ENCODE measurements at regions not wholly inside any gene's neighbourhood (a gene's known extent, or its start where the extent isn't known, plus 50 kb on each side); places are given as distances from the start of the nearest gene placed in this dataset.

DNA sequence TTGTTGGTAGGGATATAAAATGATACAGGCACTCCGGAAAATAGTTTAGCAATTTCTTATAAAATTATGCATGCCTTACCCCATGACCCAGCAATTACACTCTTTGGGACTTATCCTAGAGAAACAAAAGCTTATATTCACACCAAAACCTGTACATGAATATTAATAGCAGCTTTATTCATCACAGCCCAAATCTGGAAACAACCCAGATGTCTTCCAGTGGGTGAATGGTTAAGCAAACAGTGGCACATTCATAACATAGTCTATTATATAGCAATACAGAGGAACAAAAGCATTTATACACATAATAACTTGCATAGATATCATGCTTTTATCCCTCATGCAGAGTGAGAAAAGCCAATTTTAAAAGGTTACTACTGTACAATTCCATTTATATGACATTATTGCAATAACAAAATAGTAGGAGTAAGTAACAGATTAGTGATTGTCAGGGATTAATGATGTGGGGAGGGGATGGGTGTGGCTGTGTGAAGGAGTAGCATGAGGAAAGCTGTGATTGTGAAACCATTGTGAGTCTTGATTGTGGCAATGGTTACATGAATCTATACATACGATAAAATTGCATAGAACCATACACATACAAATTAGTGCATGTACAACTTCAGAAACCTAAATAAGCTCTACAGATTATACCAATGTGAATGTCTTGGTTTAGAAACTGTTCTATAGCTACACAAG, 363.1 kb upstream of the OR4E1 start:
- Histone ChIP-seq H3K27me3 (replicated peaks; ENCODE audit: control insufficient read depth, insufficient read depth, low read length, poor library complexity, severe bottlenecking) (no peaks in the 10 kb centered on the region), H3K4me1 (ENCODE audit: control insufficient read depth, insufficient read depth, low read length, poor library complexity, severe bottlenecking) (no peaks in the 10 kb centered on the region), H3K27ac (ENCODE audit: insufficient read depth, low read length, poor library complexity, severe bottlenecking) (no peak overlapping the region), H3K9me3 (ENCODE audit: control insufficient read depth, low read length) (no peaks in the 10 kb centered on the region), H3K36me3 (ENCODE audit: control insufficient read depth, insufficient read depth, low read length) (no peaks in the 10 kb centered on the region), H3K4me3 (ENCODE audit: insufficient read depth, low read depth, low read length, poor library complexity, severe bottlenecking) (no peak overlapping the region)
- no peak for DNase-seq

DNA sequence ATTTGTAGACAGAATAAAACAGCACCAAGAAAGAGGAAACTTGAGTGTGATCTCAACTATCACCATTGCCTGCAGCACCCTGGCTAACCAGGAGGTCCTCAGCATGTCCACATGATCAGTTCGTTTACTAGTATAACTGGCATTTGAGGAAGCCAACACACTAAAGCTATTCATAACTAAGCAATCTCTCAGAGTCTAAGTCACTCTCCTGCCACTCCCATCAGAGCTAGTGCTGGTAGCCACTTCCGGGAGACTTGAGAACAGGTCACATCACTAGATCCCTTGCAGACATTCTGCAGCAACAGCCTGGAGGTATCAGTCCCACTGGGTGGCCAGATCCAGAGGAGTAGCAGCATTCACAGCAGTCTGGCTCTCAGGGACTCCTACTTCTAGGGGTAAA, 352.9 kb upstream of the OR4E1 start:
- DNase-seq, result no peak
- H3K27ac ChIP-seq (ENCODE audit: insufficient read depth, low read length, poor library complexity, severe bottlenecking), result no peak overlapping the region
- H3K36me3 ChIP-seq (ENCODE audit: control insufficient read depth, insufficient read depth, low read length), result no peaks in the 10 kb centered on the region
- H3K4me1 ChIP-seq (ENCODE audit: control insufficient read depth, insufficient read depth, low read length, poor library complexity, severe bottlenecking), result no peaks in the 10 kb centered on the region
- H3K4me3 ChIP-seq (ENCODE audit: insufficient read depth, low read depth, low read length, poor library complexity, severe bottlenecking), result no peak overlapping the region
- H3K9me3 ChIP-seq (ENCODE audit: control insufficient read depth, low read length), result no peaks in the 10 kb centered on the region
- H3K27me3 ChIP-seq (replicated peaks; ENCODE audit: control insufficient read depth, insufficient read depth, low read length, poor library complexity, severe bottlenecking), result no peaks in the 10 kb centered on the region

DNA sequence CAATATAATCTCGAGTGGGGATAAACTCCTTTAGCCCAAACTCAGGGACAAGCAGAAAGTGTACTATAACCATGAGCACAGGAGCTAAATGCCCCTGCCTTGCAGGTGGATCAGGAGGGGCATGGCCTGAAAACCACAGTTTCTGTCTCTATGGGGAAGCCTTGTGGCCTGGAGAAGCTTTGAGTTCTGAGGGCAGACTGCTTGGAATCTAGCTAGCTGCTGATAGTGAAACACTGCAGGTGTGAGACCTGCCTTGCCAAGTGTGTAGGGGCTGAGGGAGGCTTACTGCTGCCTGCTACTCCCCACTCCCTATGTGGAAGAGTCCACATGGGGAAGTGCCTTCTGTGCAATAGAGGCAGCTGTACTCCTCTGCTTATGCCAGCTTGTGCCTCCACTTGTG, 352.3 kb upstream of the OR4E1 start:
- no peaks in the 10 kb centered on the region for H3K36me3 ChIP-seq (ENCODE audit: control insufficient read depth, insufficient read depth, low read length)
- H3K27me3 ChIP-seq (replicated peaks; ENCODE audit: control insufficient read depth, insufficient read depth, low read length, poor library complexity, severe bottlenecking), result no peaks in the 10 kb centered on the region
- H3K4me3 ChIP-seq (ENCODE audit: insufficient read depth, low read depth, low read length, poor library complexity, severe bottlenecking), result no peak overlapping the region
- H3K9me3 ChIP-seq (ENCODE audit: control insufficient read depth, low read length), result no peaks in the 10 kb centered on the region
- DNase-seq, result no peak
- H3K4me1 ChIP-seq (ENCODE audit: control insufficient read depth, insufficient read depth, low read length, poor library complexity, severe bottlenecking), result no peaks in the 10 kb centered on the region
- no peak overlapping the region for H3K27ac ChIP-seq (ENCODE audit: insufficient read depth, low read length, poor library complexity, severe bottlenecking)

DNA sequence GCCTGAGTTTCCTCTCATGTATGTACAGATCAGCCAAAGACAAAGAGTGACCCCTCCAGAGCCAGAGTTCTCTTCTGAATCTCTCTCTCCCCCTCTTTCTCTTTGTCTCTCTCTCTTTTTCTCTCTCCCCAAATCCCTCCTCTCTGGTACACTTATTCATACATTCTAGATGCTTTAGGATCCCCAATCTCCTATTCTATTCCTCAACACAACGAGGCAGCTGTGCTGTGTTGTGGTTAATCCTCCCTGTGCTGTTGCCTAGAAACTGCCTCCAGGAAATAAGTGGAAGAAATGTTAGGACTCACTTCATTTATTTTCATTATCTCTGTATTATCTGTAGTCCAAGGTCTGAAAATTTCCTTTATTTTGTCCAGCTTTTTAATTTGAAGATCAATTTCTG, 350.5 kb upstream of the OR4E1 start:
- no peak overlapping the region for H3K27ac ChIP-seq (ENCODE audit: insufficient read depth, low read length, poor library complexity, severe bottlenecking)
- H3K4me3 ChIP-seq (ENCODE audit: insufficient read depth, low read depth, low read length, poor library complexity, severe bottlenecking), result no peak overlapping the region
- H3K9me3 ChIP-seq (ENCODE audit: control insufficient read depth, low read length), result no peaks in the 10 kb centered on the region
- H3K4me1 ChIP-seq (ENCODE audit: control insufficient read depth, insufficient read depth, low read length, poor library complexity, severe bottlenecking), result no peaks in the 10 kb centered on the region
- no peak for DNase-seq
- H3K36me3 ChIP-seq (ENCODE audit: control insufficient read depth, insufficient read depth, low read length), result no peaks in the 10 kb centered on the region
- no peaks in the 10 kb centered on the region for H3K27me3 ChIP-seq (replicated peaks; ENCODE audit: control insufficient read depth, insufficient read depth, low read length, poor library complexity, severe bottlenecking)

DNA sequence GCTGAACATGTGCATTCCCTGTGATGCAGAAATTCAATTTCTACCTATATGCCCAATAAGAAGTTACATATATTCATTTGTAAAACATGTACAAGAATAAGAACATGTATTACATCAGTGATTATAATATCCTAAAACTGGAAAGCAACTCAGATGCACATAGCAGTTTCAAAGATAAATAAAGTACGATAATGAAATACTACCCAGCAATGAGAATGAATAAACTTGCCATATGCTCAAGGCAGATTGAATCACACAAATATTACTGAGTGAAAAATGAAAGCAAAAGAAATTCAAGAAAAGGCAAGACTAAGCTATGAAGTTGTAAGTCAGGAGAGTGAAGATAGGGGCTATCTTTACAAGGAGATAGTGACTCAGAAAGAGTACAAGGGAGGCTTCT, 345.3 kb upstream of the OR4E1 start:
- no peak for DNase-seq
- no peaks in the 10 kb centered on the region for H3K9me3 ChIP-seq (ENCODE audit: control insufficient read depth, low read length)
- no peaks in the 10 kb centered on the region for H3K4me1 ChIP-seq (ENCODE audit: control insufficient read depth, insufficient read depth, low read length, poor library complexity, severe bottlenecking)
- no peak overlapping the region for H3K4me3 ChIP-seq (ENCODE audit: insufficient read depth, low read depth, low read length, poor library complexity, severe bottlenecking)
- H3K36me3 ChIP-seq (ENCODE audit: control insufficient read depth, insufficient read depth, low read length), result no peaks in the 10 kb centered on the region
- no peaks in the 10 kb centered on the region for H3K27me3 ChIP-seq (replicated peaks; ENCODE audit: control insufficient read depth, insufficient read depth, low read length, poor library complexity, severe bottlenecking)
- H3K27ac ChIP-seq (ENCODE audit: insufficient read depth, low read length, poor library complexity, severe bottlenecking), result no peak overlapping the region

DNA sequence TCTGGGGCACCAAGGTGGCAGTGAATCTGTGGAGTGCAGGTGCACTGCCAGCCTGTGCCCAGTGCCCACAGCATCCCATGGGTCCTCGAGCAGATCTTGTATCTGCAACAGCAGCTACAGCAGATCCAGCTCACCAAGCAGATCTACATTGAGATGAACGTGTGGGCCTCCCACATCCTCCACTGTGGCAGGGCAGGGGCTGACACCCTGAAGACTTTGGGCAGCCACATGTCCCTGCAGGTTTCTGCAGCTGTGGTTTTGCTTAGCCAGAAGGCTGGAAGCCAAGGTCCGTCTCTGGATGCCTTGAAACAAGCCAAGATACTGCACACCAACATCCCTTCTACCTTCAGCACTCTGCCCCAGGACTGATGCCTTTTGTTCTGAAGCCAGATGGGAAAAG, 338.8 kb upstream of the OR4E1 start:
- Histone ChIP-seq H3K4me1 (ENCODE audit: control insufficient read depth, insufficient read depth, low read length, poor library complexity, severe bottlenecking) (no peaks in the 10 kb centered on the region), H3K27me3 (replicated peaks; ENCODE audit: control insufficient read depth, insufficient read depth, low read length, poor library complexity, severe bottlenecking) (no peaks in the 10 kb centered on the region), H3K27ac (ENCODE audit: insufficient read depth, low read length, poor library complexity, severe bottlenecking) (no peak overlapping the region), H3K4me3 (ENCODE audit: insufficient read depth, low read depth, low read length, poor library complexity, severe bottlenecking) (no peak overlapping the region), H3K9me3 (ENCODE audit: control insufficient read depth, low read length) (no peaks in the 10 kb centered on the region), H3K36me3 (ENCODE audit: control insufficient read depth, insufficient read depth, low read length) (no peaks in the 10 kb centered on the region)
- no peak for DNase-seq

DNA sequence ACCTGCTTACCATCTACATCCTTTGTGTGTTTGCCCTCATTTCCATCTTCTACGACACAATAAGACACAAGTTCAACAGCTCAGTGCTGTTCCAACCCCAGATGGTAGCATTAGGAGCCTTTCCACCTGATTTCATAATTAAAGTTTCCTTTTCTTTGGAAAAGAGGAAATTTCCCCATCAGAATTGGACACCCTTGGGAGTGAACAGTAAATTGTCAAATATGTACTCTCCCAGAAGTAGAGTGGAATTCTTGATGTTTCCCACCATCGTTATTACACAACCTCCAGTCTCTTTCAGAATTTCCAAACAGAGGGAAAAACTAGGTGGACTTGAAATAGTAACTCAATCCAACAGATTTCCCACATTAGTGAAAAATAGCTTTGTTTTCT, 337.6 kb upstream of the OR4E1 start:
- Histone ChIP-seq H3K27me3 (replicated peaks; ENCODE audit: control insufficient read depth, insufficient read depth, low read length, poor library complexity, severe bottlenecking) (no peaks in the 10 kb centered on the region), H3K4me3 (ENCODE audit: insufficient read depth, low read depth, low read length, poor library complexity, severe bottlenecking) (no peak overlapping the region), H3K27ac (ENCODE audit: insufficient read depth, low read length, poor library complexity, severe bottlenecking) (no peak overlapping the region), H3K4me1 (ENCODE audit: control insufficient read depth, insufficient read depth, low read length, poor library complexity, severe bottlenecking) (no peaks in the 10 kb centered on the region), H3K36me3 (ENCODE audit: control insufficient read depth, insufficient read depth, low read length) (no peaks in the 10 kb centered on the region), H3K9me3 (ENCODE audit: control insufficient read depth, low read length) (no peaks in the 10 kb centered on the region)
- DNase-seq, result no peak

DNA sequence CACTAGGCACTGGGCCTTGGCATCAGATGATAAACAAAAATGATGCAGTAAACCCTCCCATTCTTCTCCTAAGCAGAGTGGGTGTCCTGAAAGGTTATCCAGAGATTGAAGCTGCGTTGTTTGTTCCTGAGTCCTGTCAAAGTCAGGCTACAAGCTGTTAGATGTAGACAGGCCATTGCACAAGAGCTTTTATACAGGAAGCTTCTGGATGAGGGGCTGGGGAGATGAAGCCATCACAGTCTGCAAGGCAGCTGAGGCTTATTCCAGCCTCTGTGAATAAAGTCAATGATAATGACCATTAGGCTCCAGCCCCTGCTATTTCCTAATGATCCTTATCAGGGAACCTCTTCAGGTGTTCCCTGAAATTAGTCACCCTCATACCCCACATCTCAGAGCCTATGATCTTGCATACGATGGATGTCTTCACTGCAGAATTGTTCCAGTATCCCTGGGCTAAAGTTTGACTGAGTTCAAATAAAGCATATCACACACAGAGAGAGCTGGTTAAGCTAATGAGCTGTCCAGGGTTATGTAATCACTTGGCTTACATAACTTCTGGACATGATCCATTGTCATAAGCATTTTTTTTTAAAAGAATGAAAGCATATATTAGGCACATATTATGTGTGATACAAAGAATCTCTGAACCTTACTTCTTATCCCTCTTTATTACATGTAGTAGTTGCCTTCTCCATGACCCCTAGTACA, 337.1 kb upstream of the OR4E1 start:
- Histone ChIP-seq H3K4me3 (ENCODE audit: insufficient read depth, low read depth, low read length, poor library complexity, severe bottlenecking) (no peak overlapping the region), H3K27me3 (replicated peaks; ENCODE audit: control insufficient read depth, insufficient read depth, low read length, poor library complexity, severe bottlenecking) (no peaks in the 10 kb centered on the region)
- no peak for DNase-seq

DNA sequence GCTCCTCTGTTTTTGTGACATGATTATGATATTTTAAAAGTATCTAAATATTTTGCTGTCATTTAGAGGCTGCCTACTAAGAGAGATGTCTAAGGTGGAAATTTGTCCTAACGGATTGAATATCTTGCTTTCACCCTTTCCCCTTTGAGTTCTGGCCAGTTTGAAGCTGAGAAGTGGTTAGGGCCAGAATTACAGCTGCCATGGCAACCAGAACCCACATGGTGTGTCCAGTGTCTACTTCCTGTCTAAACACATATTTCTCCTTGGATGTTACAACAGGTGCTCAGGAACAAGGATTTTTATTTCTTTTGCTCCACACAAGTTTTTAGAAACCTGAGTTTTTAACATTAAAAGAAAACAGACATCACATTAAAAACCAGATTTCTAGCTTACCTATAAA, 335.1 kb upstream of the OR4E1 start:
- no peaks in the 10 kb centered on the region for H3K36me3 ChIP-seq (ENCODE audit: control insufficient read depth, insufficient read depth, low read length)
- H3K9me3 ChIP-seq (ENCODE audit: control insufficient read depth, low read length), result no peaks in the 10 kb centered on the region
- H3K4me3 ChIP-seq (ENCODE audit: insufficient read depth, low read depth, low read length, poor library complexity, severe bottlenecking), result no peak overlapping the region
- DNase-seq, result no peak
- no peak overlapping the region for H3K27ac ChIP-seq (ENCODE audit: insufficient read depth, low read length, poor library complexity, severe bottlenecking)
- H3K27me3 ChIP-seq (replicated peaks; ENCODE audit: control insufficient read depth, insufficient read depth, low read length, poor library complexity, severe bottlenecking), result no peaks in the 10 kb centered on the region
- H3K4me1 ChIP-seq (ENCODE audit: control insufficient read depth, insufficient read depth, low read length, poor library complexity, severe bottlenecking), result no peaks in the 10 kb centered on the region

More for the DNA sequence above, 337.1 kb upstream of the OR4E1 start:
- Histone ChIP-seq H3K36me3 (ENCODE audit: control insufficient read depth, insufficient read depth, low read length) (no peaks in the 10 kb centered on the region), H3K9me3 (ENCODE audit: control insufficient read depth, low read length) (no peaks in the 10 kb centered on the region), H3K4me1 (ENCODE audit: control insufficient read depth, insufficient read depth, low read length, poor library complexity, severe bottlenecking) (no peaks in the 10 kb centered on the region), H3K27ac (ENCODE audit: insufficient read depth, low read length, poor library complexity, severe bottlenecking) (no peak overlapping the region)

DNA sequence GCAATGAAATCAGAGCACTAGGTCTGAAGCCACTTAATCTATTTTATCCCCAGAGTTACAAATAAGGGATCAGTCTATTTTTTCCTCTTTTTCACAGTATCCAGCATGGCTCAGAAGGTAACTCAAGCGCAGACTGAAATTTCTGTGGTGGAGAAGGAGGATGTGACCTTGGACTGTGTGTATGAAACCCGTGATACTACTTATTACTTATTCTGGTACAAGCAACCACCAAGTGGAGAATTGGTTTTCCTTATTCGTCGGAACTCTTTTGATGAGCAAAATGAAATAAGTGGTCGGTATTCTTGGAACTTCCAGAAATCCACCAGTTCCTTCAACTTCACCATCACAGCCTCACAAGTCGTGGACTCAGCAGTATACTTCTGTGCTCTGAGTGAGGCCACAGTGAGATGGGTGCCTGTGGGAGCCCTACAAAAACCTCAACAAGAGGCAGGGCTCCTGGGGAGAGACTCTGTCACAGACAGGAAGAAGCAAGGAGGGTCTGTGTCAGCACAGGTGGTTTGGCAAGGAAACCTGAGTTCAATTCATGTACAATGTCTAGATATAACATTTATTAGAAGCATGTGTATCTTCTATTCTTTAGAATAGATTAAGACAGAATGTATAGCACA, 334.3 kb upstream of the OR4E1 start:
- Histone ChIP-seq H3K9me3 (ENCODE audit: control insufficient read depth, low read length) (no peaks in the 10 kb centered on the region), H3K27ac (ENCODE audit: insufficient read depth, low read length, poor library complexity, severe bottlenecking) (no peak overlapping the region), H3K4me3 (ENCODE audit: insufficient read depth, low read depth, low read length, poor library complexity, severe bottlenecking) (no peak overlapping the region), H3K27me3 (replicated peaks; ENCODE audit: control insufficient read depth, insufficient read depth, low read length, poor library complexity, severe bottlenecking) (no peaks in the 10 kb centered on the region), H3K36me3 (ENCODE audit: control insufficient read depth, insufficient read depth, low read length) (no peaks in the 10 kb centered on the region), H3K4me1 (ENCODE audit: control insufficient read depth, insufficient read depth, low read length, poor library complexity, severe bottlenecking) (no peaks in the 10 kb centered on the region)
- DNase-seq, result no peak

All from effector memory CD4-positive, alpha-beta T cell (primary cell).